ENCODE measurements at regions not wholly inside any gene's neighbourhood (a gene's known extent, or its start where the extent isn't known, plus 50 kb on each side); places are given as distances from the start of the nearest gene placed in this dataset.

- TF ChIP-seq CHD7 (IDR thresholded peaks at IDR 0.05; ENCODE audit: insufficient replicate concordance, low read length) = no peak
- no peak for TF ChIP-seq NRF1 (IDR thresholded peaks at IDR 0.05; ENCODE audit: low read depth, low read length)
- no peak for TF ChIP-seq JUND (IDR thresholded peaks at IDR 0.05; ENCODE audit: low read length)
These were observed 934.9 kb downstream of the KCNJ2 start (continued) for GRCh38 chr17:71104225-71104624.
